DMS79 treated with DMSO at 0.1 percent for 48 hours (cell line): ENCODE measurements at regions not wholly inside any gene's neighbourhood (a gene's known extent, or its start where the extent isn't known, plus 50 kb on each side); places are given as distances from the start of the nearest gene placed in this dataset.

Experiments used
- DNase-seq: peaks from one replicate; lab custom pipeline; 2025; lab: John Stamatoyannopoulos, UW

GRCh38 chr7:26458466-26459145 is 166.9 kb downstream of the SNX10 start:
- DNase-seq = no peak

DNA sequence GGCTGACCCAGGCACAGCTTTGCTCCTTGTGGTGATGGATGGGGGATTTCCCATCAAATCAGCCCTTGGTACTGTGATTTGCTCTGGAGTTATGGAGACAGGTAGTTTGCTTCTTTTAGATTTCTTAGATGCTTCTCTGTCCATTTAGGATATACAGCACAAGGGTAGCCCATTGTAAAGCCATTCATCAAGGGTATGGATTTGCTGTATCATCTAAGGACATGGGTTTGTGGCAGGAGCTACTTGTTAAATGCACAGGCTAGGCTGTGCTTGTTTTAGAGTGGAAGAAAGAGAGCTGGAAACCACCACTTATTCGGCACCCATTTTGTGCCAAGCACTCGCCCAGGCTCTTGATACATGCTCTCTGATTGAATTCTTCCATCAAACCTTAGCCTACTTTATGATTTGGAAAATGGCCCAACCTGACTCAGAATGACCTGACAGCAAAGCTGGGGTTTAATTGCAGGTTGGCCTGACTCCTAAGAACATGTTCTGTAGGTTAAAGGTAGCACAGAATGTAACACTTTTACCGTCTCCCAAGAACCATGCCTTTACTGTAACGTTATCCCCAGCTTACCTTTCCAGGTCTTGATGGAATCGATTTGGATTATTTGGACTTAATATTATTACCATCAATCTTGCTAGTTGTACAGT is 168.0 kb downstream of the SNX10 start:
- DNase-seq = peak; percentile 78

DNA sequence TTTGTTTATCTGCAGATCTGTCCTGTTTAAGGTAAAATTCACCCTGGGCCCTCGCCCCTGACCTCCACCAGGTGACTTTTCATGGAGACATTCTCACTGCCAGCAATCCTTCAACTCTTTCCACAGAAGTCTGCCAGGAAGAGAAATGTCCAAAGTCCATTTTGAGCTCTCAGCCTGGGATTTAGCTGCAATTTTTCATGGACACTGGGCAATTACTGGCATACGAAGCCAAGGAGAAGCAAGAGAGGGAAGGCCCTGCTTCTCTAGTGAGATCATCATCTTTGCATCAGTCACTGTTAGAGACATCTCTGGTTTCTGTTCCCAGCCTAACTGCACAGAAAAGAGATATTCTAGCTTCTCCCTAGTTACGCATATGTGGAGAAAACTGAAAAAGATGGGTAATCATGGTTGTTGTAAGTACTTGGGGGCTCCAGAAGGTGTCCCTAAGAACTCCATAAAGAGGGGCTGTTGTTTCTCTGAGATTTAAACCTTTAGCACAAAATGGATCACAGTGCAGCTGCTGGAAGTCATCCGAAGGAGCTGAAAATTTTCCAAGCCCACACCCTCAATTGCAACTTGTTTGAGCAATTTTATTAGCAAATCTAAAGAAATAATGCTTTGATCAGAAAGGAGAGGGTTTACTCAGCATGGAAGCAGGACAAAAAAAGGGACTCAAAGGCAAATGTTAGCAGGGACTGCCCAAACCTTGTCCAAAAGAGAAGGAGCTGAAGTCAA is 168.9 kb downstream of the SNX10 start:
- DNase-seq = no peak

DNA sequence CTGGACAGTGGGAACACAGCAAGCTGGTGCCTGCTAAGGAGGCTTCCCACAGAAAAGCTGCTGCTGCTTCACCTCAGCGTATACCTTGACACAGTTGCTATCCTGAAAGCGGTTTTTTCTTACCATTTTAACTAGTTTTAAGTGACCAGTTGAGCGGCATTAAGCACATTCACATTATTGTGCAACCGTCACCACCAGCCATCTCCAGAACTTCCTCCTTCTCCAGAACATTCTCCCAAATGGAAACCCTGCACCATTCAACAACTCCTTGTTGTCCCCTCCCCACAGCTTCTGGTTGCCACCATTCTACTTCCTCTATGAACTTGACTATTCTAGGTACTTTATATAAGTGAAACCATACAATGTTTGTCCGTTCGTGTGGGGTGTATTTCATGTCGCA is 169.9 kb downstream of the SNX10 start:
- no peak for DNase-seq

- DNase-seq = no peak
Observed at GRCh38 chr7:26466007-26466406, 174.3 kb downstream of the SNX10 start.

DNA sequence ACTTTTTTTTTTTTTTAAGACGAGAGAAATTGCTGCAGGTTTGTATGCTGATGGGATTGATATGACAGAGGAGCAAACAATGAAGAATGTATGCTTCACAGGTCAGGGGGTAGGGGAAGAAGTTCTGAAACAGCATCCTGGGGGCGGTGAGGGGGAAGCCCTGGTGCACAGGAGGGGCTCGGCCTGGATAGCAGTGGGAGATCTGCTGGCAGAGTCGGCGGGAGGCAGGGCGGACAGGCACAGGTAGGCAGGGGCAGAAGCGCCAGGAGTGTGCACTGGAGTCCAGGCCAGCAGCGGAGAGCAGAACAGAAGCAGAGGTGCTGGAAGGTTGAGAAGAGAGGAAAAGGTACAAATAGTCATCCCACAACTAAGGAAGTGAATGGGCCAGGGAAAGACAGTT is 175.4 kb downstream of the SNX10 start:
- no peak for DNase-seq

- no peak for DNase-seq
Observed at GRCh38 chr7:26467541-26467940, 175.9 kb downstream of the SNX10 start.

DNA sequence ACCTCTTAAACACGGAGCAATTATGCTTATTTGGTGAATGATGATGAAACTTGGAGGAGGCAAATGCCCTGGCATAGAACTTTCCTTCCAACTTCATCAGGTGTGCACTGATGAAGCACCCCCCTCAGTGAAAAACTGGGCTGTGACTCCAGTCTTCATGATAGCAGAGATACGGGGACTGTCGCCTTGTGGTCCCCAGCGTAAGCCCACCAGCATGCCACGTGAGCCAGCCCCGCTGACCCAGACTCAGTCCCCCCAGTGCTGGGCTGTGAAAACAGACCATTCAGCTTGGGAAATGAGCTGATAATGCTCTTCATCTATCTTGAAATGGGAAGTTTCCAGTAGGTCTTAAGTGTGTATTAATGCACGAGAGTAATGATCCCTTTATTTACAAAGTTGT is 177.0 kb downstream of the SNX10 start:
- DNase-seq = no peak

GRCh38 chr7:26469188-26469587 is 177.5 kb downstream of the SNX10 start:
- DNase-seq = no peak

DNA sequence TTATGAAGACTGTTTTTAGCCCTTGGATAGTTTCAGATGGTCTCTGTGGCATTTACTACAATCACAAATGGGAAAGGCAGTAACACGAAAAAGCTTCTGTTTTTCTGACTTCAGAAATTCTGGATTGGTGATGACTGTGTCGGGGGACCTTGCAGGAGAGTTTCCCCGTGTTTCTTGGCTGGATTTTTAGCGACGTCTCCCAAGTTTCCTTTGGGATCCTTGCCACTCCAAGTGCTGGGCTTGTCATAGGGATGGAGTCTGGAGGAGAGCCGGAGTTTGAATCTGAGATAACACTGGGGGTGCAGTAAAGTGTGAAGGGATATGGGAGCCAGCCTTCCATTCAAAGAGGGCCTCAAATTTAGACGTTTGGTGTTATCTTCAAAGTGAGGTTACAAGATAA is 179.0 kb downstream of the SNX10 start:
- no peak for DNase-seq

DNA sequence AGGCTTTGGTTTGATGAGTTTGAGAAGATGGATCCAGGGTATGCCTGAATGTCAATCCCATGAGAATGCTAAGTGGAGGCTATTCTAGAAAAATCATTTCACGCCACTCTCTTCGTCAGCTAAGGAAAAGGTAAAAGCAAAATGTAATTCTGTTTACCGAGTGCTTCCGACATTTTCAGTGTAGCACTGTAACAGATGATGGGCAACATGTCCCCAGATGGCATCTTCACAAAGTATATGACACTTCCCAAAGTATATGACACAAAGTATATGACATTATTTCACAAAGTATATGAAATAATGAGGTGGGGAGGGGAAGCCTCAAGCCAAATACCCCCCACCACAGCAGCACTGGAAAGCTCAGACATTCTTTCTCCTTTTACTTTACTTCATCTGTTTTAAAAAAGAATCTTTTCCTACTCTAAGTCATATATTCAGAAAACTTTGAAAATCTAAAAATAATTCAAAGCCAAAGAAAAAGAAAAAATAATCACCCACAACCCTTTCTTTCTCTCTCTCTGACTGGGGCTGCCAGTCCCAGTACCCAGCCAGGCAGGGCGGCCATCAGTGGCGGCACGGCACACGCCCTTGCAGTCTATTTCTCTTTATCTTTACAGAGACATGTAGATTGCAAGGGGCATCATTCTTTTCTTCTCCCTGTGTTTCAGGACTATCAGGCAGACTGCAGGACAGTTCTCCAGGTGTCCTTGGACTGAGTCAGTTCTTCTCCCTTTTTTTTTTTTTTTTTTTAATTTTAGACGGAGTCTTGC is 179.8 kb downstream of the SNX10 start:
- no peak for DNase-seq

- DNase-seq = no peak
Observed at GRCh38 chr7:26472971-26473370, 181.3 kb downstream of the SNX10 start.

GRCh38 chr7:26476271-26476670 is 184.6 kb downstream of the SNX10 start:
- no peak for DNase-seq

DNA sequence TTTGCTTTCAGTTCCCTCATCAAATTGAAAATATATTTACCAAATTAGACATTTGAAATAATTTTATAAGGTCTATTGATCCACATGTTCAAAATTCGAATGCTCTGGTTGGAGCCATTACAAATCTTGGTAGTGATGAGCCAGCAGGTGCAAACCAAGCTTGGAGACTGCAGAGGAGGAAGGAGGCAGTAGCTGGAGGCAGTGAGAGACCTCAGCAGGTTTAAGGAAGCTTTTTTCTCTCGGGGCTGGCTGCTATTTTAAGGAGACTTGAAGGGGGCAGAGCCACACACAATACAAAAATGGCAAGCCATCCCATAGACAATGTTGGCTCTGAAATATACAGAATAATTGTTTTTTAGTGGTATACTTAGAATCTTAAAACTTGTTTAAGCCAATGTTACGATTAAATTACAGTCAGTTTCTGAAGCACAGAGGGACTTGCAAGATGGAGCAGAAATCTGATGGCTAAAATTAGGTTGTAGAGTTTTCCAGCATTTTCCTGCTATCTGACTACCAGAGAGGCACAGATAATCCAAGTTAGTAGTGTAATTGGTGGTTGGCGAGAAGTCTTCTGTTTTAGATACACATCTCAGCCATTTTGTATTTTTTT is 185.8 kb downstream of the SNX10 start:
- DNase-seq = no peak

DNA sequence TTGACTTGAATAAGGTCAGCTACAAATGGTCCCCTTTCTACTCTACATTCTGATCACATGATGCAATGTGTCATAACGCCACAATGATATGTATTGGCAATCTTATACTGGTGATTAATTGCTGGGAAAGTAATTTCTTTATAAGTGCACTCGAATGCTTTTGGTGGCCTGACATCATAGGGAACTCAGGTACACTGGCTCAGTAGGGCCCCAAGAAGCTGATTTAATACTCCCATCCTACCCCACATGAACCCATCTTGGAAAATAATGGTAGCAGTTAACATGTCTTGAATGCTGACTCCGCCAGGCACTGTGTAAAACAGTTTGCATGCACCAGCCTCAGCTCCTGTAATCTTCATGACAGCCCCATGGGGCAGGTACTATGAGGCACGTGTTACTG is 186.9 kb downstream of the SNX10 start:
- no peak for DNase-seq

- DNase-seq = no peak
Observed at GRCh38 chr7:26479581-26479980, 187.9 kb downstream of the SNX10 start.

- DNase-seq = no peak
Observed at GRCh38 chr7:26480156-26480555, 188.5 kb downstream of the SNX10 start.

DNA sequence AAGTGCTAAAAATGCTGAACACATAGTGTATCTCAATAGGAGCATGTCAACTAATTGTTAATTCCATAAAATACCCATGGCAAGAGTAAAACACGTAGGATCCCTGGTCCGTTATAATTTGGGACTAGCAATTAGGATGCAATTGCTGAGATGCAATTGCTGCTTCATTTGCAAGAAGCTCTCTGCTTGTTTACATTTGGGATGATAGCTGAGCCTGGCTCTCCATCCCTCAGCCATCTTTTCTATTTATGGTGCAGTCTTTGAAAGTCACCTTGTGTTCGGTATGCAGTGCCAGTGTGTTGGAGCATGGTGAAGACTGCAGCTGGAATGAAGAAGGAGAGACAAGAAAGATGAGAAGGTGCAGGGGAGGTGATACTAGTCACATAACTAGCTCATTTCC is 191.3 kb downstream of the SNX10 start:
- DNase-seq = no peak

DNA sequence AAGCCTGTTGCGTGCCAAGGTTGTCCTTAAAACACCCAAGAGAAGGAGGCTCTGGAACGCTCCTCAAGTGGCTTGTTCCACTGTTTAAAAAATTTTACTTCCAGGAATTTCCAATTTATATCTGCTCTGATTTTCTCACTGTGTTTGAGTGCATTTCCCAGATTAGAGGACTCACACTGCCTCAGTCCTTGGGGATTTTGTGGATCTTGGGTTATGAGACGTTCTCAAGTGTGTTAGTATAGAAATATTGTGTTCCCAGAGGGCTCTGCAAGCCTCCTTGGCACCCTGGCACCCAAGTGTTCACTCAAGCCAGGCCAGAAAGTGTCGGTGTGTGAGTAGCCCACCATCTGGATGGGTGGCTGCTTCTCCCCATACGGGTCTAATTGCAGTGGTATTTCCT is 192.2 kb downstream of the SNX10 start:
- no peak for DNase-seq

DNA sequence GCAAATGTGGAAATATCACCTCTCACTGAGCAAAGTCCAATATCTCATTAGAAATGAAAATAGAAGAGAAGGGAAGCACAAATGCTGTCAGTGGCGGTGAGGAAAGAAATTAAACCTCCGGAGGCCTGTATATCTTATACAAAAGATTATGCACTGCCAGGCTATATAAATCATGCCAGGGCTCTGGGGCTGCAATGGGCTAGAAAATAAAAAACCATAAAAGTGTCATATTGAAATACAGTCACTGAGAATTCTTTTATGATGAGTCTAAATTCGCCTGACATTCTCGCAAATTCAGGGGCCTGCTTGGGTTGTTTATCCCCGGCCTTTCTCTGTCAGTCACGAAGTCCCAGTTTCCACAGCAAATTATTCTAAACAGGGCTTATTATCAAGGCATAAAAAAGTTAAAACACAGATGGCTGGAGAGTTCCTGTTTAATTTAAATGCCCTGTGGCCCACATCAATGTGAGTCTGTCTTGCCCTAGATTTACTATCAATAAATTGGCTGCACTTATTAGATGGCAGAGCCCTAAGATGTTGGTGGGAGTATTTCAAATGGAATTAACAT is 193.8 kb downstream of the SNX10 start:
- no peak for DNase-seq

GRCh38 chr7:26486153-26486552 is 194.5 kb downstream of the SNX10 start:
- DNase-seq = no peak
